Breast epithelium (tissue), 3 donors: ENCODE measurements at regions not wholly inside any gene's neighbourhood (a gene's known extent, or its start where the extent isn't known, plus 50 kb on each side); places are given as distances from the start of the nearest gene placed in this dataset.

Source experiments
- POLR2A ChIP-seq: fragments of 450-650 bp; IDR thresholded peaks from one replicate; pipeline ENCODE4 v1.6.1; 2016; ENCODE audit warnings: antibody characterized with exemption, mild to moderate bottlenecking, moderate library complexity
- POLR2AphosphoS5 ChIP-seq, 3 donors: sonication (generic); formaldehyde crosslinking; IDR thresholded peaks; one replicate each; pipeline ENCODE4 v1.6.1; 2017; ENCODE audit warnings: antibody characterized with exemption in 3 of 3
- TF ChIP-seq, protein P1 (sequence below), 3 donors: fragments of 450-650 bp; IDR thresholded peaks; one replicate each; pipeline ENCODE4 v1.5.1; 2016 to 2017; ENCODE audit warnings: antibody characterized with exemption in 3 of 3, mild to moderate bottlenecking in 3 of 3, moderate library complexity in 3 of 3

- TF ChIP-seq, protein P1, sequence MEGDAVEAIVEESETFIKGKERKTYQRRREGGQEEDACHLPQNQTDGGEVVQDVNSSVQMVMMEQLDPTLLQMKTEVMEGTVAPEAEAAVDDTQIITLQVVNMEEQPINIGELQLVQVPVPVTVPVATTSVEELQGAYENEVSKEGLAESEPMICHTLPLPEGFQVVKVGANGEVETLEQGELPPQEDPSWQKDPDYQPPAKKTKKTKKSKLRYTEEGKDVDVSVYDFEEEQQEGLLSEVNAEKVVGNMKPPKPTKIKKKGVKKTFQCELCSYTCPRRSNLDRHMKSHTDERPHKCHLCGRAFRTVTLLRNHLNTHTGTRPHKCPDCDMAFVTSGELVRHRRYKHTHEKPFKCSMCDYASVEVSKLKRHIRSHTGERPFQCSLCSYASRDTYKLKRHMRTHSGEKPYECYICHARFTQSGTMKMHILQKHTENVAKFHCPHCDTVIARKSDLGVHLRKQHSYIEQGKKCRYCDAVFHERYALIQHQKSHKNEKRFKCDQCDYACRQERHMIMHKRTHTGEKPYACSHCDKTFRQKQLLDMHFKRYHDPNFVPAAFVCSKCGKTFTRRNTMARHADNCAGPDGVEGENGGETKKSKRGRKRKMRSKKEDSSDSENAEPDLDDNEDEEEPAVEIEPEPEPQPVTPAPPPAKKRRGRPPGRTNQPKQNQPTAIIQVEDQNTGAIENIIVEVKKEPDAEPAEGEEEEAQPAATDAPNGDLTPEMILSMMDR (IDR thresholded peaks at IDR 0.05), result no peak
- TF ChIP-seq POLR2A (no peak), POLR2AphosphoS5 (IDR thresholded peaks at IDR 0.05) (no peak)
These were observed 55.2 kb upstream of the STXBP1 start for GRCh38 chr9:127556871-127557270.
